ENCODE measurements at regions not wholly inside any gene's neighbourhood (a gene's known extent, or its start where the extent isn't known, plus 50 kb on each side); places are given as distances from the start of the nearest gene placed in this dataset.

- TF ChIP-seq POLR2AphosphoS5 (IDR thresholded peaks at IDR 0.05; ENCODE audit: low read depth) (no peak), CTCF (IDR thresholded peaks at IDR 0.05; ENCODE audit: insufficient read depth, low read length) (no peak), REST (IDR thresholded peaks at IDR 0.05; ENCODE audit: insufficient replicate concordance, low read depth) (no peak), GABPA (IDR thresholded peaks at IDR 0.05; ENCODE audit: low read depth) (no peak), SPI1 (IDR thresholded peaks at IDR 0.05; ENCODE audit: borderline replicate concordance, low read depth) (no peak)
These were observed 73.0 kb upstream of the LEP start for GRCh38 chr7:128167791-128168666.

Data from HL-60 (cell line).